HG03378 (cell line): ENCODE measurements at regions not wholly inside any gene's neighbourhood (a gene's known extent, or its start where the extent isn't known, plus 50 kb on each side); places are given as distances from the start of the nearest gene placed in this dataset.

Source experiments
- ATAC-seq: cut with Tn5 transposase; IDR thresholded peaks from one replicate; pipeline ENCODE4 v1.9.1; 2021; ENCODE audit warnings: mild to moderate bottlenecking, moderate library complexity; ENCODE audit not compliant: unreplicated experiment

DNA sequence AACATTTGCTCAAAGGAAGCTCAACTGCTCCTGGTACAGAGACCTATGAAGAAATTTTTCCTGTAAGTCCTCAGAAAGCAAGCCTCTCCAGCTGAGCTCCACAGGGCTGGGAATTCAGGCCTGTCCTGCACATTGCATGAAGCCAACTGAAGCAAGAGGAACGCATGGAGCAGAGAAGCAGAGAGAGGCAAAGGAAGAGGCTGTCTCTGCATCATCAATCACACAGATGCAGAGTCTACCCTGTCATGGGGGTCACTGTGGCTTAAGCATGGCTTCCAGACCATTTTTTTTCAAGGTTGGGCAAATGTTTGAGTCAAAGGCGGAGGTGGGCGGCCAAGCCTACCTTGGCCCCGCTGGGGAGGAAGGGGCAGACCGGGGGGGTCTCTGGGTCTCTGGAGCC, 110.3 kb upstream of the MSX1 start:
- no peak for ATAC-seq

GRCh38 chr4:4746444-4746843, 113.0 kb upstream of the MSX1 start:
- no peak for ATAC-seq

GRCh38 chr4:4740071-4740470, 119.4 kb upstream of the MSX1 start:
- ATAC-seq = no peak

- no peak for ATAC-seq
Observed at GRCh38 chr4:4735870-4736269, 123.6 kb upstream of the MSX1 start.

GRCh38 chr4:4735136-4735750, 124.2 kb upstream of the MSX1 start:
- ATAC-seq = no peak

GRCh38 chr4:4734425-4734824, 125.0 kb upstream of the MSX1 start:
- ATAC-seq = no peak

DNA sequence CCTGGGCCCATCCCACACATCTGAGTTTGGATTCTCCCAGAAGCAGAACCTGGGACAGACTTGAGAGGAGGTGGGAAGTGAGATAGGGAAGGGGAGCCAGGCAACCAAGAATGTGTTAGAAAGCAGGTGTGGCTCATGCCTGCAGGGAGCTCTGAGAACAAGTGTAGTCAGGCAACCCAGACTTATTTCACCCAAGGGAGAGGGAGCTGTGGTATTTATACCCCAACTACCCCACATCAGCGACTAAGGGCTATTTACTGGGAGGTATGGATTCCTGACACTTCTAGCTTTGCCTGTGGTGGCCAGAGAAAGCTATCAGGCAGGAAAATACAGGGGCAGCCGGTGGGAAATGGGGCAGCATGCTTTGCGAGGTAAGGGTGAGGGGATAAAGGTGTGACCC, 125.8 kb upstream of the MSX1 start:
- ATAC-seq = no peak

GRCh38 chr4:4730249-4730648, 129.2 kb upstream of the MSX1 start:
- ATAC-seq = no peak

- no peak for ATAC-seq
Observed at GRCh38 chr4:4729206-4729605, 130.3 kb upstream of the MSX1 start.

- ATAC-seq = no peak
Observed at GRCh38 chr4:4727536-4727935, 131.9 kb upstream of the MSX1 start.

DNA sequence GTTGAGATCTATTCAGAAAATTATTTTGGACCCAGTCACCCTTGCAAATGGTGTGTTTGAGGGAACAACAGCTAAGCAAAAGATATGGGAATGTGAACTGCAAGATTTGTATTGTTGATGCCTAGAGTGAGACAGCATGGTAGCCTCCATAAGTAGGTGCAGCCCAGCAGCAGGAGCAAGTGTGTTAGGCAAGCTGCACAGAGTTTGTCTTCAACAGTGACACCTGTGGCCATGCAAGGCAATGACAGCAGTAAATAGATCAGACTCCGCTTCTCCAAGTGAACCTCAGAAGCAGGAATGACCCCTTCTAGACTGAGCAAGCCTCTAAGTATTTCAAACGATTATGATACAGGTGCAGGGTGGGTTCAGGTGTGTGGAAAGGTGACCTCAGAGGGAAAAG, 133.4 kb upstream of the MSX1 start:
- ATAC-seq = no peak

- ATAC-seq = no peak
Observed at GRCh38 chr4:4724321-4724720, 135.1 kb upstream of the MSX1 start.

DNA sequence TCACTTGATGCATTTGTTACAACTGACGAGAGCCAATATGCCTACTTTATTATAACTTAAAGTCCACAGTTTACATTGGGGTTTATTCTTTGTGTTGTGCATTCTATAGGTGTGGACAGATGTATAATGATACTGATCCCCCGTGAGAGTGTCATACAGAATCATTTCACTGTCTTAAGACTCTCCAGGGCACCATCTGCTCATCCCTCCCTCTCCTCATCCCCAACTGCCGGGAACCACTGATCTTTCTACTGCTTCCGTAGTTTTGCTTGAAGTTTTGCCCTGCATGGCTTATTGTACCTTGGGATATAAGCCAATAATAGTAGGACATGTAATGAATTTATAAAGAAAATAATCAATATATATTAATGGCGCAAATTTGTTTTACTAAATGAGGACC, 137.8 kb upstream of the MSX1 start:
- ATAC-seq = no peak

GRCh38 chr4:4720646-4721045, 138.8 kb upstream of the MSX1 start:
- ATAC-seq = no peak

- no peak for ATAC-seq
Observed at GRCh38 chr4:4719436-4719835, 140.0 kb upstream of the MSX1 start.

DNA sequence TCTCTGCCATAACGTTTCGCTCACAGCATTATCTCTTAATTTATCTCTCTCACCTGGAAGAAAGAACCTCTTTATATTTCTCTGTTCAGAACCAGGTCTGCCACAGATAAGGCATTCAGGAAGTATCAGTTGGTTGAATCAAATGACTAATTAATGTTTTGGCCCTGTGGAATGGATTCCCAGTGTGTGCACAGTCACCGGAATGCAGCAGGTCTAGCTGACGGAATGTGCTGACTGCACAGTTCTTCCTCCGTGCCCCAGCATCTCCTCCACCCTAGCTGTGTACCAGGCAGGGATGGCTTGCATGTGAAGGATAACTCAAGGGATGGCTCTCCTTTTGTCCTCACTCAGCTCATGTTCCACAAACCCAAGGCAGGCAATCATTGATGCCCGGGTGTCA, 141.8 kb upstream of the MSX1 start:
- ATAC-seq = no peak

- ATAC-seq = no peak
Observed at GRCh38 chr4:4714331-4714730, 145.1 kb upstream of the MSX1 start.

GRCh38 chr4:4712800-4713528, 146.5 kb upstream of the MSX1 start:
- no peak for ATAC-seq

- no peak for ATAC-seq
Observed at GRCh38 chr4:4711902-4712301, 147.6 kb upstream of the MSX1 start.

GRCh38 chr4:4709736-4710135, 149.7 kb upstream of the MSX1 start:
- no peak for ATAC-seq

DNA sequence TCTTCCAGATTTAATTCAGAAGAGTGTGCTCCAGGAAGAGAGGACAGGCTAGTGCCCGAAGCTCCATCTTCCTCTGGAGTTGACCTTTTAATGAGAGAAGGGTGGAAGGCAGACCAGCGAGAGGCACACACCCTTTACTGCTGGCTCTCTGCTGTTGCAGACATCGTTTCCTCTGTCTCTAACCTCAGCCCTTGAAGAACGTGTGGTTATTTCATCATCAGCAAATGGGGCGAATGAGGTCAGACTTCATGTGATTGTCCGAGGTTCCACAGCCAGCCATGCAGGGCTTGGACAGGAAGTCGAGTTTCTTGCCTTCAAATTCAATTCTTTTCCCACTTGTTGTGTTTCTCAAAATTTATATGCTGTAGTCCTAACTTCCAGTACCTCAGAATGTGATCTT, 155.2 kb upstream of the MSX1 start:
- no peak for ATAC-seq

DNA sequence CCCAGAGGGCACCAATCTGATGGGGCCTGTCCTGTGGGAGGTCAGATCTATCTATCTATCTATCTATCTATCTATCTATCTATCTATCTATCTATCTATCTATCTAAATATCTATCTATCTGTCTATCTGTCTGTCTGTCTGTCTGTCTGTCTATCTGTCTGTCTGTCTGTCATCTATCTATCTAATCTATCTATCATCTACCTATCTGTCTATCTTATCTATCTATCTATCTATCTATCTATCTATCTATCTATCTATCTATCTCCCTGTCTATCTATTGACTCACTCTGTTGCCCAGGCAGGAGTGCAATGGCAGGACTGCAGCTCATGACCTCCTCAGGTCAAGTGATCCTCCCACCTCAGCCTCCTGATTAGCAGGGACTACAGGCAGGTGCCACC, 155.7 kb upstream of the STX18 start:
- ATAC-seq = no peak

DNA sequence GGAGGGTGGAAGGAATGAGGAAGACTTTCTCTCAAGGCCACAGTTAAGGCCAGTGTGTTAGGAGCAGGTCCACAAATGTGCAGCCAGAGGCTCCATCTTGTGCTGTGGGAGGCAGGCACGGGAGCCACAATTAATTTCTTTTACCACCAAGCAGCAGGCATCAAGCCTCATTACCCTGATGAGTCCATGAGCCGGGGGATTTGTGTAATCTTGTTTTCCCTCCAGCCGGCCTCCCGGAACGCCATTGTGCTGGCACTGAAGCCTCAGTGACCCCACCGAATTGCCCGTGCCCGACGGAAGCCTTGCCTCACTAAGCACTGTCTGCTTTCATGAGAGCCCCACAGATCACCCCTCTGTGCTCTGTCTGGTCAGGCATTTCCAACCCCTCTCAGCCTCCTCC, 154.7 kb upstream of the STX18 start:
- ATAC-seq = no peak
